MM.1S (cell line): ENCODE measurements at regions not wholly inside any gene's neighbourhood (a gene's known extent, or its start where the extent isn't known, plus 50 kb on each side); places are given as distances from the start of the nearest gene placed in this dataset.

Experiments used
- DNase-seq: peaks from one replicate; pipeline ENCODE4 v3.0.0-alpha.2; 2015
- H2AFZ ChIP-seq: fragments of 300-600 bp; sonication (generic); 2 replicates; pipeline ENCODE4 v1.6.0; 2016; ENCODE audit warnings: antibody characterized with exemption, low read length
- H3F3A ChIP-seq: fragments of 300-600 bp; sonication (generic); 2 replicates; pipeline ENCODE4 v1.6.1; 2016; ENCODE audit warnings: mild to moderate bottlenecking, antibody characterized with exemption, low read length, moderate library complexity, mixed read lengths; ENCODE audit not compliant: insufficient read depth
- H3K27ac ChIP-seq: fragments of 300-600 bp; sonication (generic); 2 replicates; pipeline ENCODE4 v1.5.1; 2016; ENCODE audit warnings: mild to moderate bottlenecking, low read length
- H3K27me3 ChIP-seq: fragments of 300-600 bp; sonication (generic); replicated peaks from 2 replicates; pipeline ENCODE4 v1.6.0; 2016; ENCODE audit warnings: low read length; ENCODE audit not compliant: insufficient read depth
- H3K36me3 ChIP-seq: fragments of 300-600 bp; sonication (generic); replicated peaks from 2 replicates; pipeline ENCODE4 v1.6.1; 2016; ENCODE audit warnings: mild to moderate bottlenecking, low read length, mixed read lengths; ENCODE audit not compliant: insufficient read depth
- H3K4me1 ChIP-seq: fragments of 300-600 bp; sonication (generic); 2 replicates; pipeline ENCODE4 v1.6.1; 2016; ENCODE audit warnings: low read length, mixed read lengths
- H3K4me2 ChIP-seq: fragments of 300-600 bp; sonication (generic); 2 replicates; pipeline ENCODE4 v1.6.0; 2016; ENCODE audit warnings: low read depth, low read length
- H3K4me3 ChIP-seq: fragments of 300-600 bp; sonication (generic); 2 replicates; pipeline ENCODE4 v1.5.1; 2016; ENCODE audit warnings: low read length, mixed read lengths
- H3K79me2 ChIP-seq: fragments of 300-600 bp; sonication (generic); 2 replicates; pipeline ENCODE4 v1.6.1; 2016; ENCODE audit warnings: mixed run types, low read length, mixed read lengths
- H3K9ac ChIP-seq: fragments of 300-600 bp; sonication (generic); 2 replicates; pipeline ENCODE4 v1.6.1; 2016; ENCODE audit warnings: low read length, mixed read lengths
- H3K9me2 ChIP-seq: fragments of 300-600 bp; sonication (generic); replicated peaks from 2 replicates; pipeline ENCODE4 v1.6.1; 2016; ENCODE audit warnings: mild to moderate bottlenecking, low read length, mixed read lengths; ENCODE audit not compliant: insufficient read depth
- H3K9me3 ChIP-seq: fragments of 300-600 bp; sonication (generic); replicated peaks from 2 replicates; pipeline ENCODE4 v1.6.1; 2016; ENCODE audit warnings: mild to moderate bottlenecking, low read length, mixed read lengths; ENCODE audit not compliant: insufficient read depth
- H4K20me1 ChIP-seq: fragments of 300-600 bp; sonication (generic); 2 replicates; pipeline ENCODE4 v1.6.1; 2016; ENCODE audit warnings: mild to moderate bottlenecking, low read length, moderate library complexity, mixed read lengths; ENCODE audit not compliant: insufficient read depth
- EZH2 ChIP-seq: fragments of 300-600 bp; sonication (generic); optimal IDR thresholded peaks from 2 replicates; pipeline ENCODE3; 2017; ENCODE audit warnings: low read depth, mild to moderate bottlenecking, antibody characterized with exemption, low read length, mixed read lengths
- EZH2phosphoT487 ChIP-seq: fragments of 300-600 bp; sonication (generic); IDR thresholded peaks from 2 replicates; pipeline ENCODE4 v1.6.1; 2018; ENCODE audit warnings: antibody characterized with exemption, low read length
- TF ChIP-seq, protein P1 (sequence below): fragments of 300-600 bp; sonication (generic); IDR thresholded peaks from 2 replicates; pipeline ENCODE4 v1.5.1; 2016; ENCODE audit warnings: antibody characterized with exemption, low read length, mixed read lengths

DNA sequence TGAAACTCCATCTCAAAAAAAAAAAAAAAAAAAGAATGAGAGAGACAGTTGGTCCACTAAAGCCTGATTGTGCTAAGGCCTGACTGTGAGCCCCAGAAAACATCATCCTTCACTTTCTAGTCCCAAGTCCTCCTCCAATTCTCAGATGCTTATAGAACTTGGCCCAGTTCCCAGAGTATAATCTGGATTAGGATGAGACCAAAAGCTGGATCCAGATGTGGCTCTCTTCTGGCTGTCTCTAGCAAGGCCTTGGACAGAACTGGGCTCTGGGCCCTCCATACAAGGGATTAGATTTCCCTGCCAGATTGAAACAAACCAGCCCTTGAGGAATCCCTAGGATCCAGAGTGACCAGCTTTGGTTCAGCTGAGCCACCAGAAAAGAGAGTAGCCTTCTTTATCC lies 98.4 kb upstream of the ZNF366 start:
- Histone ChIP-seq H2AFZ (no peak overlapping the region), H3K4me3 (no peak overlapping the region), H3K36me3 (no peaks in the 10 kb centered on the region), H4K20me1 (no peaks in the 10 kb centered on the region), H3K4me1 (no peaks in the 10 kb centered on the region), H3K9me3 (no peaks in the 10 kb centered on the region), H3K4me2 (no peak overlapping the region), H3K9me2 (no peaks in the 10 kb centered on the region), H3K9ac (no peak overlapping the region), H3K79me2 (no peaks in the 10 kb centered on the region), H3K27ac (no peak overlapping the region), H3K27me3 (no peaks in the 10 kb centered on the region), H3F3A (no peaks in the 10 kb centered on the region)
- TF ChIP-seq EZH2 (no peak), EZH2phosphoT487 (no peak)
- TF ChIP-seq, protein P1, sequence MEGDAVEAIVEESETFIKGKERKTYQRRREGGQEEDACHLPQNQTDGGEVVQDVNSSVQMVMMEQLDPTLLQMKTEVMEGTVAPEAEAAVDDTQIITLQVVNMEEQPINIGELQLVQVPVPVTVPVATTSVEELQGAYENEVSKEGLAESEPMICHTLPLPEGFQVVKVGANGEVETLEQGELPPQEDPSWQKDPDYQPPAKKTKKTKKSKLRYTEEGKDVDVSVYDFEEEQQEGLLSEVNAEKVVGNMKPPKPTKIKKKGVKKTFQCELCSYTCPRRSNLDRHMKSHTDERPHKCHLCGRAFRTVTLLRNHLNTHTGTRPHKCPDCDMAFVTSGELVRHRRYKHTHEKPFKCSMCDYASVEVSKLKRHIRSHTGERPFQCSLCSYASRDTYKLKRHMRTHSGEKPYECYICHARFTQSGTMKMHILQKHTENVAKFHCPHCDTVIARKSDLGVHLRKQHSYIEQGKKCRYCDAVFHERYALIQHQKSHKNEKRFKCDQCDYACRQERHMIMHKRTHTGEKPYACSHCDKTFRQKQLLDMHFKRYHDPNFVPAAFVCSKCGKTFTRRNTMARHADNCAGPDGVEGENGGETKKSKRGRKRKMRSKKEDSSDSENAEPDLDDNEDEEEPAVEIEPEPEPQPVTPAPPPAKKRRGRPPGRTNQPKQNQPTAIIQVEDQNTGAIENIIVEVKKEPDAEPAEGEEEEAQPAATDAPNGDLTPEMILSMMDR, result no peak
- no peak for DNase-seq

GRCh38 chr5:72604798-72605154 lies 97.6 kb upstream of the ZNF366 start:
- no peaks in the 10 kb centered on the region for H3K9me2 ChIP-seq

DNA sequence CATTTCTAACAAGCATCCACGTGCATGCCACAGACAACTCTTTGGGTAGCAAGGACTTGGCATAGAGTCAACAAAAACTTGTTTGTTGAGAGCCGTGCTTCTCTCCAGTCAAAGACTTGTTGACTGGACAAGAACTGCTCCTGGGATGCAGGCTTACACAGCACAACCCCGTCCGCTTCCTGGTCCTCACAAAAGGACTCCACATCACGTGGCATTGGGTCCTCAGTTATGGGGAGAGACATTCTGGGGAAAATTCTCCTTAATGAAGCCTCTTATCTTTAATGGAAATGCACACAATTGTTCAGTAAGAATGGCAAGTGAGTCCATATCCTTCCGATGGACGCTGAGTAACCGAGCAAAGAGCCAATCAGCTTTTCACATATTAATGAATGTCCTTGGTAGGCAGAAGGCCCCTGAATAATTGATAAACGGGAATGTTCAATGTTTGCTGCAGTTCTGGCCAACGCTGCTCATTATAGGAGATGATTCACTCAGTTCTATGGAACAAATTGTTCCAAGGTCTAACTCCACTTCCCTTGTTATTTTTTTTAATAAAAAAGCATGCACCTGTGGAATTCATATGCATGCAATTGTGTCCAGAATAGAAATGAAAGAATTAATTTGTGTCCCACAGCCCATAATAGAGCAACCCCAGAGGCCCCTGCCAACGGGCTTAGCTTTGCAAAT lies 97.0 kb upstream of the ZNF366 start:
- Histone ChIP-seq H3F3A (no peaks in the 10 kb centered on the region), H3K79me2 (no peaks in the 10 kb centered on the region), H4K20me1 (no peaks in the 10 kb centered on the region), H3K4me3 (no peak overlapping the region), H3K9me3 (no peaks in the 10 kb centered on the region), H3K4me2 (no peak overlapping the region), H3K4me1 (no peaks in the 10 kb centered on the region), H3K9ac (no peak overlapping the region), H3K27ac (no peak overlapping the region), H3K36me3 (no peaks in the 10 kb centered on the region), H2AFZ (no peak overlapping the region), H3K27me3 (no peaks in the 10 kb centered on the region), H3K9me2 (no peaks in the 10 kb centered on the region)
- no peak for TF ChIP-seq EZH2
- TF ChIP-seq, protein P1, result no peak
- no peak for TF ChIP-seq EZH2phosphoT487
- no peak for DNase-seq

More at GRCh38 chr5:72604798-72605154, 97.6 kb upstream of the ZNF366 start:
- Histone ChIP-seq H3K9ac (no peak overlapping the region), H2AFZ (no peak overlapping the region), H3K79me2 (no peaks in the 10 kb centered on the region), H3K4me3 (no peak overlapping the region), H3K27ac (no peak overlapping the region), H3K36me3 (no peaks in the 10 kb centered on the region), H3K9me3 (no peaks in the 10 kb centered on the region), H3K4me2 (no peak overlapping the region), H3K27me3 (no peaks in the 10 kb centered on the region), H3F3A (no peaks in the 10 kb centered on the region), H3K4me1 (no peaks in the 10 kb centered on the region), H4K20me1 (no peaks in the 10 kb centered on the region)
- TF ChIP-seq, protein P1, result no peak
- TF ChIP-seq EZH2 (no peak), EZH2phosphoT487 (no peak)
- no peak for DNase-seq
